ENCODE measurements at regions not wholly inside any gene's neighbourhood (a gene's known extent, or its start where the extent isn't known, plus 50 kb on each side); places are given as distances from the start of the nearest gene placed in this dataset.

- no peak for DNase-seq
These were observed 380.0 kb upstream of the B3GAT1 start for GRCh38 chr11:134792044-134792443.

GRCh38 chr11:134791102-134791501, 379.1 kb upstream of the B3GAT1 start:
- DNase-seq, result no peak

GRCh38 chr11:134789104-134789503, 377.1 kb upstream of the B3GAT1 start:
- DNase-seq, result no peak

GRCh38 chr11:134786636-134787035, 374.6 kb upstream of the B3GAT1 start:
- DNase-seq, result no peak

GRCh38 chr11:134785660-134786284, 373.7 kb upstream of the B3GAT1 start:
- no peak for DNase-seq

- DNase-seq, result no peak
These were observed 373.0 kb upstream of the B3GAT1 start for GRCh38 chr11:134785059-134785458.

- DNase-seq, result no peak
These were observed 372.5 kb upstream of the B3GAT1 start for GRCh38 chr11:134784568-134784967.

- no peak for DNase-seq
These were observed 372.0 kb upstream of the B3GAT1 start for GRCh38 chr11:134784046-134784445.

- no peak for DNase-seq
These were observed 371.2 kb upstream of the B3GAT1 start for GRCh38 chr11:134783234-134783633.

GRCh38 chr11:134781380-134781866, 369.4 kb upstream of the B3GAT1 start:
- no peak for DNase-seq

- no peak for DNase-seq
These were observed 368.6 kb upstream of the B3GAT1 start for GRCh38 chr11:134780486-134781147.

GRCh38 chr11:134779179-134779578, 367.1 kb upstream of the B3GAT1 start:
- DNase-seq, result no peak

GRCh38 chr11:134768463-134768862, 356.4 kb upstream of the B3GAT1 start:
- no peak for DNase-seq

- no peak for DNase-seq
These were observed 353.5 kb upstream of the B3GAT1 start for GRCh38 chr11:134765565-134765964.

GRCh38 chr11:134764966-134765365, 352.9 kb upstream of the B3GAT1 start:
- no peak for DNase-seq

GRCh38 chr11:134764367-134764766, 352.3 kb upstream of the B3GAT1 start:
- no peak for DNase-seq

- no peak for DNase-seq
These were observed 351.0 kb upstream of the B3GAT1 start for GRCh38 chr11:134763030-134763388.

- no peak for DNase-seq
These were observed 350.4 kb upstream of the B3GAT1 start for GRCh38 chr11:134762248-134763029.

GRCh38 chr11:134761926-134762247, 349.8 kb upstream of the B3GAT1 start:
- DNase-seq, result no peak

GRCh38 chr11:134761386-134761785, 349.3 kb upstream of the B3GAT1 start:
- DNase-seq, result no peak

- DNase-seq, result no peak
These were observed 348.9 kb upstream of the B3GAT1 start for GRCh38 chr11:134760957-134761356.

- no peak for DNase-seq
These were observed 348.3 kb upstream of the B3GAT1 start for GRCh38 chr11:134760299-134760698.

- no peak for DNase-seq
These were observed 347.8 kb upstream of the B3GAT1 start for GRCh38 chr11:134759855-134760254.

- DNase-seq, result no peak
These were observed 347.2 kb upstream of the B3GAT1 start for GRCh38 chr11:134759274-134759673.

All from MV-4-11 (cell line).